Epidermal melanocyte (primary cell): ENCODE measurements at regions not wholly inside any gene's neighbourhood (a gene's known extent, or its start where the extent isn't known, plus 50 kb on each side); places are given as distances from the start of the nearest gene placed in this dataset.
"Not testable (repeated sequence)": the region's sequence is repeated elsewhere in the genome, so short reads cannot be mapped to it uniquely, and the experiment has no call there.

Experiments
- DNase-seq: peaks from one replicate; pipeline ENCODE4 v3.0.0; 2011; ENCODE audit warnings: low spot score; ENCODE audit not compliant: insufficient read length

GRCh38 chr1:219320563-219320962 lies 146.9 kb downstream of the LYPLAL1 start:
- DNase-seq: not testable (repeated sequence)

GRCh38 chr1:219318826-219319225 lies 145.1 kb downstream of the LYPLAL1 start:
- DNase-seq: no peak

DNA sequence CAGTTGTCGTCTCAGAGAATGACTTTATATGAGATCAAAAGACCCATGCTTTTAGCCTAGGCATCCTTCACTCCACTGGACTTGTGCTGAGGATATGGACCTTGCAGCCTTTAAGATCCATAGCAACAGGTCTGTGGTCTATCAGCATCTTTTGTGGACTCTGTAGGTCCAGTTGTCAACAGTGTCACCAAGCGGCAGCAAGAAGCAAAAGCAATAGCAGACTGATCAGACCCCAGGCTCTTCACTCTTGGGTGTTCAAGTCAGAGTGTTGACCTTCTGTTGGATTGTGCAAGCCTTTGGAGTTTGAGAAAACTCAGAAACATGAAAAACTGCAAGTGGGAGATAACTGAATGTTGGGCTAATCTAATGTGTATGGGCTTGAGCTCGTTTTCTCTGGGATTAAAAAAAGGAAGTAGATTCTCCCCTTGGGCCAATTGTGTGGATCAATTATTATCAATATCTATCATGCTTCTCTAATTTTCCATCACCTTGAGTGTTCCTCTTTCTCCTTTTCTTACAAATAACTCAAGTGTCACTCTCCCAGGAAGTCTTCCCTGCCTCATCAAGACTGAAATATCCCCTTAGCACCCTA lies 144.2 kb downstream of the LYPLAL1 start:
- no peak for DNase-seq

DNA sequence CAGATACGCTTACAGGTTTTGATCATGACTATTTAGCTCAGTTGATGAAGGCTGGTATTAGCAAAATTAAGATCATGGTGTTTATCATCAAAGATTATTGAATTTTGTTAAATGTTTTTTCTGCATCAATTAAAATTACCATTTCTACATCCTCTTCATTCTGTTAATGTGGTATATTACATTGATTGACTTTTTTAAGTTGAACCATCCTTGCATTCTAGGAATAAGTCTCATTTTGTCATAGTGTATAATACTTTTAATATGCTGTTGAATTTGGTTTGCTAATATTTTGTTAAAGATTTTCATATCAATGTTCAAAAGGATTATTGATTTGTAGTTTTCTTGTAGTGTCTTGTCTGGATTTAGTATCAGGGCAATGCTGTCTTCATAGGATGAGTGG lies 142.4 kb downstream of the LYPLAL1 start:
- no peak for DNase-seq

DNA sequence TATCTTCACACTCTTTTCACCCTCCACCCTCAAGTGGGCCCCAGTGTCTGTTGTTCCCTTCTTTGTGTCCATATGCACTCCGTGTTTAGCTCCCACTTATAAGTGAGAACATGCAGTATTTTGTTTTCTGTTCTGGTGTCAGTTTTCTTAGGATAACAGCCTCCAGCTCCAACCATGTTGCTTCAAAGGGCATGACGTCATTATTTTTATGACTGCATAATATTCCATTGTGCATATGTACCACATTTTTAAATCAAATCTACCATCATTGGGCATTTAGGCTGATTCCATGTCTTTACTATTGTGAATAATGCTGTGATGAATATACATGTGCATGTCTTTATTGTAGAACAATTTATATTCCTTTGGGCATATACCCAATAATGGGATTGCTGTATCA lies 140.3 kb downstream of the LYPLAL1 start:
- DNase-seq: no peak

GRCh38 chr1:219312967-219313366 lies 139.3 kb downstream of the LYPLAL1 start:
- DNase-seq: no peak

DNA sequence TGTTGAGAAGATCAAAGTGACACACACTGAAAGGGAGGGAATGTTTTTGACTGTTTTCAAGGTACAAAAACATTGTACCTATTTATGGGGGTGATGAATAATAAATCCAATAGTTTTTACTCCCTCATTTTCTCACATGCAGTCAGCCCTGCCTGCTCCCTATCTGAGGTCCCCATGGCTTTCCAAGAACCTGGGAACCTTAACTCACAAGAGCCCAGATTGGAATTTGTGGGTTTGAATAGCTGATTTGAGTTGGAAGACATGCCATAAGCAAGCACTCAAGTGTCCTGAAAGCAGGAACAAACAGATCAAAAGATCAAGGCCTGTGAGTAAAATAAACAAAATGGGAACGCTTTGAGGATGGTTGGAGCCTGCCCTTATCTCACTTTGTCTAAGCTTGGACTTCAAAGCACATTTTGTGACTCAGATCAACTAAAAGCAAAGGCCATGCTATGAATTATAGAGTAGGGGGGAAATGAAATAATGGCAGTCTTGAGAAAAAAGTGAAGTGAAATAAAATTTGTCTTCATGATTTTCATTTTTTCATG lies 136.6 kb downstream of the LYPLAL1 start:
- no peak for DNase-seq

DNA sequence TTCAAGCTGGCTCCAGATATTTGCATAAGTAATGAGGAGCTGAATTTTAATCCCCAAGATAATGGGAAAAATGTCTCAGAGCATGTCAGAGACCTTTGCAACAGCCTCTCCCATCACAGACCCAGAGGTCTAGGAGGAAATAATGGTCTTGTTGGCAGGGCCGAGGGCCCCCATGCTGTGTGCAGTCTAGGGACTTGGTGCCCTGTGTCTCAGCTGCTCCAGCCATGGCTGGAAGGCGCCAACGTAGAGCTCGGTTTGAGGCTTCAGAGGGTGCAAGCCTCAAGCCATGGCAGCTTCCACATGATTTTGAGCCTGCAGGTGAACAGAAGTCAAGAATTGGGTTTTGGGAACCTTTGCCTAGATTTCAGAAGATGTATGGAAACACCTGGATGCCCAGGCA lies 134.7 kb downstream of the LYPLAL1 start:
- DNase-seq: no peak

- DNase-seq: no peak
Measured at GRCh38 chr1:219304227-219305226, 130.8 kb downstream of the LYPLAL1 start.

- DNase-seq: no peak
Measured at GRCh38 chr1:219302697-219303096, 129.0 kb downstream of the LYPLAL1 start.

- no peak for DNase-seq
Measured at GRCh38 chr1:219299420-219299819, 125.7 kb downstream of the LYPLAL1 start.

GRCh38 chr1:219298571-219299148 lies 125.0 kb downstream of the LYPLAL1 start:
- DNase-seq: no peak

- DNase-seq: no peak
Measured at GRCh38 chr1:219296430-219297355, 123.0 kb downstream of the LYPLAL1 start.

GRCh38 chr1:219294251-219294650 lies 120.6 kb downstream of the LYPLAL1 start:
- no peak for DNase-seq

DNA sequence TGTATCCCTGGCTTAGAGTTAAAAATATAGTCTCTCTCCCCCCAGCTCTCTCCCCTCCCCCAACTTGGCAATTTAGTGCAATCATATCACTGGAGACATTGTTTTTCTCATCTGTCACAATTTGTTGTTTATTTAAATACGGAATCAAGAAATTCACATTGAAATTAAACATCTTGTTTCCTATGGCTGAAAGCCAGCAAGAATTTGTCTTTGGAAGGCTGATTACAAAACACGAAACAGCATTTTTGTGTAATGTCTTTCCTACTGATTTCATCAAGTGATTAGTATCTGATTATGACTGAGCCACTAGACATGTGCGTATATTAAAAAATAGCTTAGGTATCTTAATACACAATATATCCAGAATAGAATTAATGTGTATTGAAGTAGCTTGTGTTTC lies 119.7 kb downstream of the LYPLAL1 start:
- no peak for DNase-seq

GRCh38 chr1:219292999-219293398 lies 119.3 kb downstream of the LYPLAL1 start:
- no peak for DNase-seq

- no peak for DNase-seq
Measured at GRCh38 chr1:219292341-219292740, 118.7 kb downstream of the LYPLAL1 start.

DNA sequence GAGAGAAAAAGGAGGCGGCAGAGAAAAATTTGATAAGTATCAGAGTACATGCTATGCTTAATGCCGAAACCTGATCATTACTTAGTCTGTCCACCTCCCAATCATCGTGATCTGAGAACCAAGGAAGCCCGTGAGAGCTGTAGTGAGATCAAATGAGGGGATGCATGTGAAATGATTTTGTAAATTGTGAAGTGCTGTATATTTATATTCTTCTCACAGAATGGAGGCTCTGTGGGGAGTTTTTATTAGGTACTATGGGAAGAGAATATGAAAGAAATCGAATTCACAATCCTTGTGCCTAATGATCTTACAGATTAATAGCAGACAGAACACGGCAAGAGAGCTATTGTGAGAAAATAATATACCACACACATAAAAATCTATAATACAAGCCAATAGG lies 115.5 kb downstream of the LYPLAL1 start:
- no peak for DNase-seq

DNA sequence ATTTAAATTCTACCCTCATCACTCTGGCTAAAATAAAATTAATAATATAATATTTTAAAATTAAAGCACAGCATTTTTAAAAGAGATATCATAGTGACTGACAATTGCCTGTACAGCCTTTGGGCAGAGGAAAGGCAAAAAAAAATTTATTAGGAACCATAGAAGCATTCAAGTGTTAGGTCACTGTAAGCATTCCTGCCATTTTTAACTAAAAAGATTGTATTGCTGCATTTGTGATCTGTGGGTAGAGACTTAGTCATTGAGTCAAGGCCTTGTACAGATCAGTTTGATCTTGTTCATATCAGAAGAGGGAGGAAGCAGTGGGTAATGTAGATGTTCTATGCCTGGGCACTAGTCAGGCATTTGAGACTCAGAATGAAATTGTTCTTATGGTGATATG lies 109.9 kb downstream of the LYPLAL1 start:
- no peak for DNase-seq

DNA sequence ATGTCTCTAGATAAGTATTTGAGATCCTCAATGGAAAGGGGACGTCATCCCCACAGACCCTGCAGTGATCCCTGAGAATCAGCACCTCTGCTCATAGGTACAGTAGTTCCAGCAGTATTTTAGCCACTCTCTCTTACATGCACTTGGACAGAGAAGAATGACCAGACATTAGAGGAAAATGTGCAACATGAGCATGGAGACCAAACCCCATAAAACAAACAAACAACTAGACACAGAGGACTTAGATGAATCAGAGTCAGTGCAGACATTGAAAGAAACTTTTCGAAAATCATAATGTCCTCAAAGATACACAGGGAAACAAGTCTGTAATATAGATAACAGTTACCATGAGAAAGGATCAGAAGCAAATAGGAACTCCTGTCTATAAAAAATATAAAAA lies 108.2 kb downstream of the LYPLAL1 start:
- no peak for DNase-seq
